GM18508 (cell line): ENCODE measurements at regions not wholly inside any gene's neighbourhood (a gene's known extent, or its start where the extent isn't known, plus 50 kb on each side); places are given as distances from the start of the nearest gene placed in this dataset.

Source experiments
- ATAC-seq: cut with Tn5 transposase; IDR thresholded peaks from one replicate; pipeline ENCODE4 v1.9.1; 2021; ENCODE audit warnings: moderate number of reproducible peaks; ENCODE audit not compliant: insufficient read depth, unreplicated experiment

GRCh38 chr4:180757927-180758326 is 1485.3 kb upstream of the TENM3 start:
- no peak for ATAC-seq

- no peak for ATAC-seq
These were observed 1477.2 kb upstream of the TENM3 start for GRCh38 chr4:180766045-180766444.

- no peak for ATAC-seq
These were observed 1476.1 kb upstream of the TENM3 start for GRCh38 chr4:180766944-180767729.

- ATAC-seq: no peak
These were observed 1474.6 kb upstream of the TENM3 start for GRCh38 chr4:180768610-180769009.

- ATAC-seq: no peak
These were observed 1473.4 kb upstream of the TENM3 start for GRCh38 chr4:180769791-180770190.

GRCh38 chr4:180770265-180770664 is 1472.9 kb upstream of the TENM3 start:
- ATAC-seq: no peak

GRCh38 chr4:180784940-180785339 is 1458.3 kb upstream of the TENM3 start:
- no peak for ATAC-seq

GRCh38 chr4:180788729-180789128 is 1454.5 kb upstream of the TENM3 start:
- ATAC-seq: no peak

- ATAC-seq: no peak
These were observed 1453.3 kb upstream of the TENM3 start for GRCh38 chr4:180789929-180790328.

- ATAC-seq: no peak
These were observed 1452.7 kb upstream of the TENM3 start for GRCh38 chr4:180790471-180790870.

- ATAC-seq: no peak
These were observed 1450.7 kb upstream of the TENM3 start for GRCh38 chr4:180792541-180792940.

GRCh38 chr4:180794333-180794732 is 1448.9 kb upstream of the TENM3 start:
- no peak for ATAC-seq

GRCh38 chr4:180798036-180798577 is 1445.1 kb upstream of the TENM3 start:
- ATAC-seq: no peak

GRCh38 chr4:180799798-180800197 is 1443.4 kb upstream of the TENM3 start:
- ATAC-seq: no peak

GRCh38 chr4:180805101-180805500 is 1438.1 kb upstream of the TENM3 start:
- no peak for ATAC-seq

- no peak for ATAC-seq
These were observed 1434.3 kb upstream of the TENM3 start for GRCh38 chr4:180808862-180809261.

- ATAC-seq: no peak
These were observed 1433.8 kb upstream of the TENM3 start for GRCh38 chr4:180809439-180809838.

GRCh38 chr4:180810581-180810980 is 1432.6 kb upstream of the TENM3 start:
- no peak for ATAC-seq

- no peak for ATAC-seq
These were observed 1431.6 kb upstream of the TENM3 start for GRCh38 chr4:180811556-180811955.

GRCh38 chr4:180812783-180813182 is 1430.4 kb upstream of the TENM3 start:
- ATAC-seq: no peak

- no peak for ATAC-seq
These were observed 1428.3 kb upstream of the TENM3 start for GRCh38 chr4:180814875-180815417.

- no peak for ATAC-seq
These were observed 1425.7 kb upstream of the TENM3 start for GRCh38 chr4:180817529-180817928.
